ENCODE measurements at regions not wholly inside any gene's neighbourhood (a gene's known extent, or its start where the extent isn't known, plus 50 kb on each side); places are given as distances from the start of the nearest gene placed in this dataset.

DNA sequence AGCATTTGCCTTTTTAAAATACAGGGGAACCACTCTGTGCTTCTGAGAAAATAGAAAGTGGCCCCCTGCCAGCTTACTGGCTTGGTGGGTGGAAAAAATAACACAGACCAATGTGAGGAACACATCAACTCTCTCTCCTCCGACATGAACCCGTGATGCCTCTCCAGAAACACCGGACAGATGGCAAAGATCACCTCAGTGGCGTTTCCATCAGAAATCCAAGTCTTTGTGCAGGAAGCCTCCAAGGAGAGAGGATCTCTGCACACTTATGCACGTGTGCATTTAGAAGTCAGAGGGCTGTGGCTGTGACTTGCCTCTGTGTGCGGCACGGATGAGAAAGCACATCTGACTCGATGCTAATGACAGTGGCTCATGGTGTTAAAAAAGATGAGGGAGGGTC is 112.3 kb upstream of the KLF12 start:
- TF ChIP-seq, protein P1, sequence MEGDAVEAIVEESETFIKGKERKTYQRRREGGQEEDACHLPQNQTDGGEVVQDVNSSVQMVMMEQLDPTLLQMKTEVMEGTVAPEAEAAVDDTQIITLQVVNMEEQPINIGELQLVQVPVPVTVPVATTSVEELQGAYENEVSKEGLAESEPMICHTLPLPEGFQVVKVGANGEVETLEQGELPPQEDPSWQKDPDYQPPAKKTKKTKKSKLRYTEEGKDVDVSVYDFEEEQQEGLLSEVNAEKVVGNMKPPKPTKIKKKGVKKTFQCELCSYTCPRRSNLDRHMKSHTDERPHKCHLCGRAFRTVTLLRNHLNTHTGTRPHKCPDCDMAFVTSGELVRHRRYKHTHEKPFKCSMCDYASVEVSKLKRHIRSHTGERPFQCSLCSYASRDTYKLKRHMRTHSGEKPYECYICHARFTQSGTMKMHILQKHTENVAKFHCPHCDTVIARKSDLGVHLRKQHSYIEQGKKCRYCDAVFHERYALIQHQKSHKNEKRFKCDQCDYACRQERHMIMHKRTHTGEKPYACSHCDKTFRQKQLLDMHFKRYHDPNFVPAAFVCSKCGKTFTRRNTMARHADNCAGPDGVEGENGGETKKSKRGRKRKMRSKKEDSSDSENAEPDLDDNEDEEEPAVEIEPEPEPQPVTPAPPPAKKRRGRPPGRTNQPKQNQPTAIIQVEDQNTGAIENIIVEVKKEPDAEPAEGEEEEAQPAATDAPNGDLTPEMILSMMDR (IDR thresholded peaks at IDR 0.05 in 8 of 11, conservative IDR thresholded peaks at IDR 0.05 in 3 of 11) = no peak
- TF ChIP-seq POLR2AphosphoS5 (IDR thresholded peaks at IDR 0.05) = no peak

Measured in spleen (tissue), 7 donors.